ENCODE measurements at regions not wholly inside any gene's neighbourhood (a gene's known extent, or its start where the extent isn't known, plus 50 kb on each side); places are given as distances from the start of the nearest gene placed in this dataset.

- DNase-seq (ENCODE audit: low spot score in 2 of 2): no peak
- no peaks in the 10 kb centered on the region for H3K9me3 Mint-ChIP-seq
- H3K36me3 Mint-ChIP-seq: no peaks in the 10 kb centered on the region
- ATAC-seq (ENCODE audit: low read depth): no peak
- H3K4me3 Mint-ChIP-seq: no peak overlapping the region
- H3K27ac Mint-ChIP-seq: no peak overlapping the region
- no peaks in the 10 kb centered on the region for H3K4me1 Mint-ChIP-seq
- H3K27me3 Mint-ChIP-seq: peaks cover 5% of the 10 kb centered on the region
Observed at GRCh38 chr4:147064856-147065255, 119.2 kb upstream of the TTC29 start.

- H3K4me3 Mint-ChIP-seq: no peak overlapping the region
- H3K9me3 Mint-ChIP-seq: peaks cover 7% of the 10 kb centered on the region
- no peak for DNase-seq (ENCODE audit: low spot score in 2 of 2)
- H3K27me3 Mint-ChIP-seq: peaks cover 13% of the 10 kb centered on the region
- peaks cover 1% of the 10 kb centered on the region for H3K36me3 Mint-ChIP-seq
- ATAC-seq (ENCODE audit: low read depth): no peak
- H3K27ac Mint-ChIP-seq: no peak overlapping the region
- no peaks in the 10 kb centered on the region for H3K4me1 Mint-ChIP-seq
Observed at GRCh38 chr4:147068564-147068963, 122.9 kb upstream of the TTC29 start.

GRCh38 chr4:147071209-147071740 is 125.6 kb upstream of the TTC29 start:
- peaks cover 1% of the 10 kb centered on the region for H3K36me3 Mint-ChIP-seq
- ATAC-seq (ENCODE audit: low read depth): no peak
- H3K27me3 Mint-ChIP-seq: peaks cover 10% of the 10 kb centered on the region
- H3K4me3 Mint-ChIP-seq: no peak overlapping the region
- no peak for DNase-seq (ENCODE audit: low spot score in 2 of 2)
- peaks cover 8% of the 10 kb centered on the region for H3K9me3 Mint-ChIP-seq
- no peak overlapping the region for H3K27ac Mint-ChIP-seq
- H3K4me1 Mint-ChIP-seq: no peaks in the 10 kb centered on the region

GRCh38 chr4:147076179-147076578 is 130.5 kb upstream of the TTC29 start:
- no peak overlapping the region for H3K27ac Mint-ChIP-seq
- DNase-seq (ENCODE audit: low spot score in 2 of 2): no peak
- no peaks in the 10 kb centered on the region for H3K4me1 Mint-ChIP-seq
- peaks cover 8% of the 10 kb centered on the region for H3K9me3 Mint-ChIP-seq
- no peak for ATAC-seq (ENCODE audit: low read depth)
- H3K27me3 Mint-ChIP-seq: peaks cover 11% of the 10 kb centered on the region
- no peak overlapping the region for H3K4me3 Mint-ChIP-seq
- H3K36me3 Mint-ChIP-seq: peaks cover 1% of the 10 kb centered on the region

- no peak overlapping the region for H3K4me3 Mint-ChIP-seq
- DNase-seq (ENCODE audit: low spot score in 2 of 2): no peak
- H3K27me3 Mint-ChIP-seq: peaks cover 12% of the 10 kb centered on the region
- peaks cover under 1% of the 10 kb centered on the region for H3K36me3 Mint-ChIP-seq
- ATAC-seq (ENCODE audit: low read depth): no peak
- H3K4me1 Mint-ChIP-seq: no peaks in the 10 kb centered on the region
- no peak overlapping the region for H3K27ac Mint-ChIP-seq
- H3K9me3 Mint-ChIP-seq: peaks cover 8% of the 10 kb centered on the region
Observed at GRCh38 chr4:147076728-147077127, 131.1 kb upstream of the TTC29 start.

- no peak for ATAC-seq (ENCODE audit: low read depth)
- Mint-ChIP-seq H3K36me3 (no peaks in the 10 kb centered on the region), H3K4me3 (no peak overlapping the region), H3K27ac (no peak overlapping the region), H3K9me3 (peaks cover 2% of the 10 kb centered on the region), H3K27me3 (peaks cover 8% of the 10 kb centered on the region), H3K4me1 (no peaks in the 10 kb centered on the region)
- no peak for DNase-seq (ENCODE audit: low spot score in 2 of 2)
Observed at GRCh38 chr4:147078362-147078761, 132.7 kb upstream of the TTC29 start.

GRCh38 chr4:147078875-147079658 is 133.4 kb upstream of the TTC29 start:
- no peak for ATAC-seq (ENCODE audit: low read depth)
- no peaks in the 10 kb centered on the region for H3K9me3 Mint-ChIP-seq

GRCh38 chr4:147084861-147085260 is 139.2 kb upstream of the TTC29 start:
- Mint-ChIP-seq H3K36me3 (no peaks in the 10 kb centered on the region), H3K27me3 (peaks cover 7% of the 10 kb centered on the region), H3K27ac (no peak overlapping the region), H3K4me1 (no peaks in the 10 kb centered on the region), H3K4me3 (no peak overlapping the region), H3K9me3 (no peaks in the 10 kb centered on the region)
- DNase-seq (ENCODE audit: low spot score in 2 of 2) (no peak), ATAC-seq (ENCODE audit: low read depth) (no peak)

More at GRCh38 chr4:147078875-147079658, 133.4 kb upstream of the TTC29 start:
- H3K4me1 Mint-ChIP-seq: no peaks in the 10 kb centered on the region
- H3K27ac Mint-ChIP-seq: no peak overlapping the region
- H3K36me3 Mint-ChIP-seq: no peaks in the 10 kb centered on the region
- no peak overlapping the region for H3K4me3 Mint-ChIP-seq
- peaks cover 7% of the 10 kb centered on the region for H3K27me3 Mint-ChIP-seq
- DNase-seq (ENCODE audit: low spot score in 2 of 2): no peak

GRCh38 chr4:147085781-147086180 is 140.1 kb upstream of the TTC29 start:
- Mint-ChIP-seq H3K27me3 (peaks cover 10% of the 10 kb centered on the region), H3K4me1 (no peaks in the 10 kb centered on the region), H3K36me3 (no peaks in the 10 kb centered on the region), H3K9me3 (no peaks in the 10 kb centered on the region), H3K27ac (no peak overlapping the region), H3K4me3 (no peak overlapping the region)
- no peak for ATAC-seq (ENCODE audit: low read depth)
- no peak for DNase-seq (ENCODE audit: low spot score in 2 of 2)

GRCh38 chr4:147088146-147088545 is 142.5 kb upstream of the TTC29 start:
- Mint-ChIP-seq H3K27ac (no peak overlapping the region), H3K27me3 (peaks cover 8% of the 10 kb centered on the region), H3K9me3 (no peaks in the 10 kb centered on the region), H3K4me1 (no peaks in the 10 kb centered on the region), H3K4me3 (no peak overlapping the region), H3K36me3 (no peaks in the 10 kb centered on the region)
- ATAC-seq (ENCODE audit: low read depth) (no peak), DNase-seq (ENCODE audit: low spot score in 2 of 2) (no peak)

- Mint-ChIP-seq H3K27ac (no peak overlapping the region), H3K36me3 (no peaks in the 10 kb centered on the region)
Observed at GRCh38 chr4:147090486-147090885, 144.8 kb upstream of the TTC29 start.

GRCh38 chr4:147093206-147093605 is 147.5 kb upstream of the TTC29 start:
- H3K9me3 Mint-ChIP-seq: no peaks in the 10 kb centered on the region
- H3K36me3 Mint-ChIP-seq: no peaks in the 10 kb centered on the region
- H3K27me3 Mint-ChIP-seq: peaks cover 8% of the 10 kb centered on the region
- H3K4me3 Mint-ChIP-seq: no peak overlapping the region
- DNase-seq (ENCODE audit: low spot score in 2 of 2): no peak
- H3K27ac Mint-ChIP-seq: no peak overlapping the region
- no peak for ATAC-seq (ENCODE audit: low read depth)
- H3K4me1 Mint-ChIP-seq: no peaks in the 10 kb centered on the region

More at GRCh38 chr4:147090486-147090885, 144.8 kb upstream of the TTC29 start:
- no peak overlapping the region for H3K4me3 Mint-ChIP-seq
- no peaks in the 10 kb centered on the region for H3K4me1 Mint-ChIP-seq
- H3K9me3 Mint-ChIP-seq: no peaks in the 10 kb centered on the region
- peaks cover 8% of the 10 kb centered on the region for H3K27me3 Mint-ChIP-seq
- DNase-seq (ENCODE audit: low spot score in 2 of 2) (no peak), ATAC-seq (ENCODE audit: low read depth) (no peak)

GRCh38 chr4:147094238-147094637 is 148.6 kb upstream of the TTC29 start:
- H3K4me3 Mint-ChIP-seq: no peak overlapping the region
- H3K4me1 Mint-ChIP-seq: no peaks in the 10 kb centered on the region
- ATAC-seq (ENCODE audit: low read depth): no peak
- no peaks in the 10 kb centered on the region for H3K36me3 Mint-ChIP-seq
- H3K9me3 Mint-ChIP-seq: no peaks in the 10 kb centered on the region
- H3K27ac Mint-ChIP-seq: no peak overlapping the region
- peaks cover 8% of the 10 kb centered on the region for H3K27me3 Mint-ChIP-seq
- DNase-seq (ENCODE audit: low spot score in 2 of 2): no peak

- Mint-ChIP-seq H3K36me3 (no peaks in the 10 kb centered on the region), H3K27ac (no peak overlapping the region), H3K9me3 (no peaks in the 10 kb centered on the region), H3K4me1 (no peaks in the 10 kb centered on the region), H3K27me3 (peaks cover 9% of the 10 kb centered on the region), H3K4me3 (no peak overlapping the region)
- DNase-seq (ENCODE audit: low spot score in 2 of 2): peak in 1 of 2 donors; percentile 39
- peak; percentile 37 for ATAC-seq (ENCODE audit: low read depth)
Observed at GRCh38 chr4:147096667-147097604, 151.3 kb upstream of the TTC29 start.

Measured in memory B cell (primary cell).